ENCODE measurements at regions not wholly inside any gene's neighbourhood (a gene's known extent, or its start where the extent isn't known, plus 50 kb on each side); places are given as distances from the start of the nearest gene placed in this dataset.

DNA sequence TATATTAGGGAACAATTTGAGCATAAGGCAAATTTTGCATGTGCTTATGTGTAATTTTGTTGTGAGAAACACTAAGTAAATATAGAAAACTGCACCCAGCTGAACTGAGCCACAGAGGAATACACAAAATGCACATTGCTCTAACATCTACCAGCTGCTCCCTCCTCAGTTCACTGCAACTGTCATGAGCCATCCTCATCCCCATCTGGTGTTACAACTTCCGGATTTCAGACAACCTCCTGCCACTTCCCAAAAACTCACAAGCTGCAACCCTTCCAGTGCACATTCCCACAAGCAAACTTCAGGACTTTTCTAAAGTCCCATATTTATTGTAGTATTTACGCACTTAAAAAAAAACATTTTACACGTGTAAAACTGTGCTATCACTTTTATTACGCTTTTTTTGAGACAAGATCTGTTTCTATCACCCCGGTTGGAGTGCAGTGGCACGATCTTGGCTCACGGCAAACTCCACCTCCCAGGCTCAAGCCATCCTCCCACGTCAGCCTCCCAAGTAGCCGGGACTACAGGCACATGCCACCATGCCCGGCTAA is 169.1 kb upstream of the TBX3 start:
- peak in 1 of 2 donors; percentile 41 for DNase-seq (ENCODE audit: low read depth in 1 of 2, low spot score in 1 of 2)
- H3K27ac ChIP-seq = no peak overlapping the region
- H3K27me3 ChIP-seq = no peaks in the 10 kb centered on the region
- no peaks in the 10 kb centered on the region for H3K9me3 ChIP-seq (ENCODE audit: low read depth)
- H3K36me3 ChIP-seq = no peaks in the 10 kb centered on the region
- H3K4me3 ChIP-seq = no peak overlapping the region
- TF ChIP-seq, protein P1, sequence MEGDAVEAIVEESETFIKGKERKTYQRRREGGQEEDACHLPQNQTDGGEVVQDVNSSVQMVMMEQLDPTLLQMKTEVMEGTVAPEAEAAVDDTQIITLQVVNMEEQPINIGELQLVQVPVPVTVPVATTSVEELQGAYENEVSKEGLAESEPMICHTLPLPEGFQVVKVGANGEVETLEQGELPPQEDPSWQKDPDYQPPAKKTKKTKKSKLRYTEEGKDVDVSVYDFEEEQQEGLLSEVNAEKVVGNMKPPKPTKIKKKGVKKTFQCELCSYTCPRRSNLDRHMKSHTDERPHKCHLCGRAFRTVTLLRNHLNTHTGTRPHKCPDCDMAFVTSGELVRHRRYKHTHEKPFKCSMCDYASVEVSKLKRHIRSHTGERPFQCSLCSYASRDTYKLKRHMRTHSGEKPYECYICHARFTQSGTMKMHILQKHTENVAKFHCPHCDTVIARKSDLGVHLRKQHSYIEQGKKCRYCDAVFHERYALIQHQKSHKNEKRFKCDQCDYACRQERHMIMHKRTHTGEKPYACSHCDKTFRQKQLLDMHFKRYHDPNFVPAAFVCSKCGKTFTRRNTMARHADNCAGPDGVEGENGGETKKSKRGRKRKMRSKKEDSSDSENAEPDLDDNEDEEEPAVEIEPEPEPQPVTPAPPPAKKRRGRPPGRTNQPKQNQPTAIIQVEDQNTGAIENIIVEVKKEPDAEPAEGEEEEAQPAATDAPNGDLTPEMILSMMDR (IDR thresholded peaks at IDR 0.05; ENCODE audit: low read depth, low read length) = no peak
- no peaks in the 10 kb centered on the region for H3K4me1 ChIP-seq (ENCODE audit: low read depth)

DNA sequence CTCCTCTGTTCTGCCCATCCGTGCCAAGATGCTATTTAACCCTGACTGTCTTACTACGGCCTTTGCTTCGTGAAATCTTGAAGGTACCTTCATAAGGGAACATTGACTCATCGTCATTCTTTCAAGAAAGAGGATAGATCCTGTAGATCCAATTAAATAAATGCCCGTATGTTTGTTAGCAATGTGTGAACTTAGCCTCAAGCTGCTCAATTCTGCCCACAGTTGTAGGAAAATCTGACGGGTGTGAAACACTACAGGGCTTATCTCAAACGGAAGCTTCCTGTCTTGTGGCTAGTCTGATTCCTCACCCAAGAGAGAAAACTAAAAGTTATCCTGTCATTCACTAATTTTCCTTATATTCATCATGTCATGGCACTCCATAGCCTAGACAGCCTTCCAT is 168.0 kb upstream of the TBX3 start:
- H3K4me1 ChIP-seq (ENCODE audit: low read depth) = peaks cover 6% of the 10 kb centered on the region
- H3K4me3 ChIP-seq = no peak overlapping the region
- H3K9me3 ChIP-seq (ENCODE audit: low read depth) = no peaks in the 10 kb centered on the region
- TF ChIP-seq, protein P1 (IDR thresholded peaks at IDR 0.05; ENCODE audit: low read depth, low read length) = no peak
- no peak overlapping the region for H3K27ac ChIP-seq
- H3K36me3 ChIP-seq = no peaks in the 10 kb centered on the region
- no peaks in the 10 kb centered on the region for H3K27me3 ChIP-seq
- DNase-seq (ENCODE audit: low read depth in 1 of 2, low spot score in 1 of 2) = peak in 1 of 2 donors; percentile 66

DNA sequence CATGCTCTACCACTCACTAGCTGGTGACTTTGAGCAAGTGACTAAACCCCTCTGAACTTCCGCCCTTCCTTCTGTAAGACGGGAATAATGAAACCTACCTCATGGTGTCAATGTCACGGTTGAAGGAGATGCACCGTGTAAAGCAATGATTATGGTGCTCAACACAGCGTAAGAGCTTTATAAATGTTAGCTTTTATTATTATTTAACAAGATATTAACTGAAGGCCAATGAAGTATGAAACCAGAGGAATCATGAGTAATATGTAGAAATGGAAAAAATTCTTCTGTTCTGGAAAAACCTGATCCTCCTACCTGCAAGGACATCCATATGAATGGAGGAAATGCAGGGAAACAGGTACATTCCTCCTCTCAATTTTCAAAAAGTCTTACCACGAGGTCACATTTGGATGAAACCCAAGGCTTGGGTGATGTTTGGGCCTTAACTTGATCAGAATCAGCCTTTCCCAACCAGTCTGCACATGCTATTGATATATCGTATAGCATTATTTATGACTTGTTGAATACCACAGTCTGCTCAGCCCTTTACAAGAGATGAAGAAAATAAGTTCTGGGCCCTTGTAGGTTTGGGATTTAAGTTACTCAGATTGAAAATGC is 166.8 kb upstream of the TBX3 start:
- Histone ChIP-seq H3K4me3 (no peak overlapping the region), H3K4me1 (ENCODE audit: low read depth) (peaks cover 11% of the 10 kb centered on the region), H3K27me3 (no peaks in the 10 kb centered on the region), H3K9me3 (ENCODE audit: low read depth) (no peaks in the 10 kb centered on the region), H3K36me3 (no peaks in the 10 kb centered on the region), H3K27ac (no peak overlapping the region)
- TF ChIP-seq, protein P1 (IDR thresholded peaks at IDR 0.05; ENCODE audit: low read depth, low read length) = no peak
- no peak for DNase-seq (ENCODE audit: low read depth in 1 of 2, low spot score in 1 of 2)

DNA sequence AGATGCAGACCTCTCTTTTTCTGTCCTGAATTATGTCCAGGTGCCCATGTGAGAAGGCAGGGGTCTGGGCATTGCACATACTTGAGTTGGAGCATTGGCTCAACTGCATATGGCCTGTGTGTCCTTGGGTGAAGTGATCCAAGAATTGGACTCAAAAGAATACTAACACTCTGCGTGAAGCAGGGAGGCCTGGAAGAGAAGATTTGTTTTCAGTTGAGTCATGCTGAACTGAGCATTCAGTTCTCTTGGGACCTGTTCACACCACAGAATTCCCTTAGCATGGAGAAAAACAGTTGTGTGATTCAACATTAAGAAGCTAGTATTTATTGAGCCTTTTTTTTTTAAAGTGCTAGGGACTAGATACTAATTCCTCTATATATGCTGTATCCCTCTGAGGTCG is 164.7 kb upstream of the TBX3 start:
- no peaks in the 10 kb centered on the region for H3K9me3 ChIP-seq (ENCODE audit: low read depth)
- peaks cover 11% of the 10 kb centered on the region for H3K4me1 ChIP-seq (ENCODE audit: low read depth)
- peak in 1 of 2 donors; percentile 91 for DNase-seq (ENCODE audit: low read depth in 1 of 2, low spot score in 1 of 2)
- TF ChIP-seq, protein P1 (IDR thresholded peaks at IDR 0.05; ENCODE audit: low read depth, low read length) = no peak
- no peak overlapping the region for H3K4me3 ChIP-seq
- H3K27me3 ChIP-seq = no peaks in the 10 kb centered on the region
- no peaks in the 10 kb centered on the region for H3K36me3 ChIP-seq
- no peak overlapping the region for H3K27ac ChIP-seq

DNA sequence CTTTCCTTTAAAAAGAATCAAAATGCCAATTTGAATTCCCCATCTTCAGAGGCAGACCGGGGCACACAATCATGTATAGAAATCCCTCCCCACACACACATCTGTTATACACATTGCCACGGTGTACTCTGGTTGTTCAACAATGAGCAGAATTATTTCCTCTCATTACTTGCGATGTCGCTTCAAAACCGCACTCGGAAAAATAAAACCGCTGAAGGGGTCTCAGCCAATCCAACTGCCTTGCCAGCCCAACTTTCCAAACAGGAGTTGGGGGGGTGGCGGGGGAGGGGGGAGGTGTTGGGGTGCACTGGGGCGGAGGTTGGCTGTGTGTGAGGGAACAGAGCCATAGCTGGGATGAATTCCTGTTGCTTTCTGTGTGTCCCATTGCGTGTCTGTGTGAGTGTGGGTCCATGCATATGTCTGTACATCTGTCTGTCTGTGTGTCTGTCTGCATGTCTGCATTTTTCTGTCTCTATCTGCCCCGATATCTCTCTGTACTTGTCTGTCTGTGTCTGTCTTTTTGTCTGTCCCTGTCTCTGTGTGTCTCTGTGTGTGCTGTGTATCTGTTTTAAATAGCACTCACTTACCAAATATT is 163.6 kb upstream of the TBX3 start:
- H3K36me3 ChIP-seq = no peaks in the 10 kb centered on the region
- TF ChIP-seq, protein P1 (IDR thresholded peaks at IDR 0.05; ENCODE audit: low read depth, low read length) = no peak
- H3K27ac ChIP-seq = peak overlapping the region; percentile 47
- no peak overlapping the region for H3K4me3 ChIP-seq
- DNase-seq (ENCODE audit: low read depth in 1 of 2, low spot score in 1 of 2) = no peak
- H3K27me3 ChIP-seq = no peaks in the 10 kb centered on the region
- peaks cover 11% of the 10 kb centered on the region for H3K4me1 ChIP-seq (ENCODE audit: low read depth)
- H3K9me3 ChIP-seq (ENCODE audit: low read depth) = no peaks in the 10 kb centered on the region
